Endodermal cell (in vitro differentiated cells): ENCODE measurements at regions not wholly inside any gene's neighbourhood (a gene's known extent, or its start where the extent isn't known, plus 50 kb on each side); places are given as distances from the start of the nearest gene placed in this dataset.

Source experiments
- DNase-seq: peaks from one replicate; pipeline ENCODE4 v3.0.0-alpha.2; 2017
- H3K27ac ChIP-seq: 2 replicates; pipeline ENCODE4 v1.5.1; 2013; ENCODE audit warnings: mild to moderate bottlenecking, low read depth, low read length, moderate library complexity
- H3K27me3 ChIP-seq: 2 replicates; pipeline ENCODE4 v1.6.1; 2013; ENCODE audit warnings: mild to moderate bottlenecking, low read length, moderate library complexity; ENCODE audit not compliant: insufficient read depth, control insufficient read depth, poor library complexity, severe bottlenecking
- H3K36me3 ChIP-seq: 2 replicates; pipeline ENCODE4 v1.7.0; 2013; ENCODE audit warnings: mild to moderate bottlenecking, low read length, moderate library complexity; ENCODE audit not compliant: control insufficient read depth, insufficient read depth
- H3K4me1 ChIP-seq: one replicate; pipeline ENCODE4 v1.7.0; 2013; ENCODE audit warnings: low read length; ENCODE audit not compliant: control insufficient read depth, insufficient read depth
- H3K4me3 ChIP-seq: 2 replicates; pipeline ENCODE4 v1.5.1; 2013; ENCODE audit warnings: mild to moderate bottlenecking, low read length, moderate library complexity
- H3K9ac ChIP-seq: 2 replicates; pipeline ENCODE4 v1.6.1; 2013; ENCODE audit warnings: mild to moderate bottlenecking, low read length, moderate library complexity; ENCODE audit not compliant: poor library complexity, severe bottlenecking; ENCODE audit errors: extremely low read depth
- H3K9me3 ChIP-seq: 2 replicates; pipeline ENCODE4 v1.6.1; 2013; ENCODE audit warnings: mild to moderate bottlenecking, low read length, moderate library complexity; ENCODE audit not compliant: control insufficient read depth
- H3K27ac Mint-ChIP-seq: 2 replicates; pipeline ENCODE4 v1.8.0; 2020; ENCODE audit warnings: mixed read lengths
- H3K27me3 Mint-ChIP-seq: 2 replicates; pipeline ENCODE4 v1.8.0; 2021; ENCODE audit warnings: mild to moderate bottlenecking, mixed read lengths; ENCODE audit not compliant: insufficient read depth
- H3K36me3 Mint-ChIP-seq: 2 replicates; pipeline ENCODE4 v1.8.0; 2020; ENCODE audit warnings: low read depth, mixed read lengths
- H3K4me1 Mint-ChIP-seq: 2 replicates; pipeline ENCODE4 v1.8.0; 2020; ENCODE audit warnings: mixed read lengths
- H3K4me3 Mint-ChIP-seq: 2 replicates; pipeline ENCODE4 v1.8.0; 2020; ENCODE audit warnings: mild to moderate bottlenecking, moderate library complexity, mixed read lengths
- H3K9me3 Mint-ChIP-seq: 2 replicates; pipeline ENCODE4 v1.8.0; 2020; ENCODE audit warnings: mild to moderate bottlenecking, mixed read lengths
- CTCF ChIP-seq: fragments of 200-600 bp; sonication (generic); conservative IDR thresholded peaks from 2 replicates; pipeline ENCODE4 v1.5.0; 2021; ENCODE audit warnings: antibody characterized with exemption, mild to moderate bottlenecking
- WGBS, 2 experiments: methylation state at CpG; one replicate each; pipeline versions ENCODE4 v1.1.5 to v1.1.7; 2013; ENCODE audit warnings: missing lambda C conversion rate in 2 of 2, mixed read lengths in 1 of 2; ENCODE audit not compliant: insufficient coverage in 1 of 2, insufficient read length in 1 of 2; 5-methylcytosine and 5-hydroxymethylcytosine counted together

GRCh38 chr21:21851657-21852056 is 853.4 kb downstream of the NCAM2 start:
- Mint-ChIP-seq H3K36me3 (no peaks in the 10 kb centered on the region), H3K27ac (no peak overlapping the region), H3K9me3 (no peaks in the 10 kb centered on the region), H3K27me3 (no peaks in the 10 kb centered on the region), H3K4me3 (no peak overlapping the region), H3K4me1 (no peaks in the 10 kb centered on the region)
- TF ChIP-seq CTCF, result no peak
- Histone ChIP-seq H3K4me3 (no peak overlapping the region), H3K9ac (no peak overlapping the region), H3K36me3 (no peaks in the 10 kb centered on the region), H3K27me3 (no peaks in the 10 kb centered on the region), H3K9me3 (no peaks in the 10 kb centered on the region), H3K4me1 (no peaks in the 10 kb centered on the region), H3K27ac (no peak overlapping the region)
- 70 to 73% methylated on average over 2 of the region's 3 CpGs for WGBS, 2 experiments
- no peak for DNase-seq

GRCh38 chr21:21858502-21859334 is 860.5 kb downstream of the NCAM2 start:
- no peak overlapping the region for H3K27ac Mint-ChIP-seq
- TF ChIP-seq CTCF, result no peak
- WGBS, 2 experiments, result 87 to 92% methylated on average over 3 of the region's 3 CpGs

DNA sequence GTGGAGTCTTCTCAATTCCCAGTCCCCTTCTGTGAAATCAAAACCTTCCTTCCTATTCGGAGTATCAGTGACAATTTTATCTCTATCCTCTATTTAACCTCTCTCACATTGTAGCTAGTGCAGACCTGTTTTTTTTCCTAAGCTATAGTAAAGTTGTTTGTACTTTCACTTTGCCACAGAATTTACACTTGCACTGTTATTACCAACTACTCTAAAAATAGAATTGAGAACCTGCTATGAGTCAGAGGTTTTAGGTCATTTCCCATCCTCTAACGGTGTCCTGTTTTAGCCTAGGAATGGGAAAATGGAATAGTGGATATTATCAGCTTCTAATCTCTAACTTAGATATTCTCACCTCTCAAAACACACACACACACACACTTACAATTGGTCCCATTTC is 862.7 kb downstream of the NCAM2 start:
- Histone ChIP-seq H3K27ac (no peak overlapping the region), H3K4me1 (no peaks in the 10 kb centered on the region), H3K9ac (no peak overlapping the region), H3K4me3 (no peak overlapping the region), H3K27me3 (no peaks in the 10 kb centered on the region), H3K9me3 (no peaks in the 10 kb centered on the region), H3K36me3 (no peaks in the 10 kb centered on the region)
- WGBS, 2 experiments, result 82 to 100% methylated on average over 1 of the region's 2 CpGs
- Mint-ChIP-seq H3K4me3 (no peak overlapping the region), H3K27me3 (peaks cover 7% of the 10 kb centered on the region), H3K27ac (no peak overlapping the region), H3K4me1 (peaks cover 4% of the 10 kb centered on the region), H3K9me3 (peaks cover 2% of the 10 kb centered on the region), H3K36me3 (no peaks in the 10 kb centered on the region)
- no peak for DNase-seq
- no peak for TF ChIP-seq CTCF

More at GRCh38 chr21:21858502-21859334, 860.5 kb downstream of the NCAM2 start:
- Mint-ChIP-seq H3K9me3 (peaks cover 2% of the 10 kb centered on the region), H3K36me3 (no peaks in the 10 kb centered on the region), H3K4me1 (peaks cover 4% of the 10 kb centered on the region), H3K27me3 (peaks cover 7% of the 10 kb centered on the region), H3K4me3 (no peak overlapping the region)
- Histone ChIP-seq H3K27me3 (no peaks in the 10 kb centered on the region), H3K4me3 (no peak overlapping the region), H3K9ac (no peak overlapping the region), H3K9me3 (no peaks in the 10 kb centered on the region), H3K27ac (no peak overlapping the region), H3K4me1 (no peaks in the 10 kb centered on the region), H3K36me3 (no peaks in the 10 kb centered on the region)
- no peak for DNase-seq
